ENCODE measurements at regions not wholly inside any gene's neighbourhood (a gene's known extent, or its start where the extent isn't known, plus 50 kb on each side); places are given as distances from the start of the nearest gene placed in this dataset.

DNA sequence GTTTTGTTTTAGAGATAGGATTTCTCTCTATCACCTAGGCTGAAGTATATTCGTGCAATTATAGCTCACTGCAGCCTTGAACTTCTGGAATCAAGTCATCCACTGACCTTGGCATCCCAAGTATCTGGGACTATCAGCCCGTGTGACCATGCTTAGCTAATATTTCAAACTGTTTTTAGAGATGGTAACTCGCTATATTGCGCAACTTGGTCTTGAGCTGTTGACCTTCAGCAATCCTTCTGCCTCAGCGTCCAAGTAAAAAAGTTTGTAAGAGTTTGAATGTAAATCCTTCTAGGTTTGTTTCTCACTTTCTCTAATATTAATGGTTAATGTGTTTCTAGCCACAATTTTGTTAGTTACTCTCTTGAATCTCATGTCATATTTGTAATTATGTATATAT, 1243.5 kb upstream of the CADM2 start:
- Histone ChIP-seq H3K27me3 (ENCODE audit: insufficient read depth, low read length, poor library complexity, severe bottlenecking) (no peaks in the 10 kb centered on the region), H3K4me2 (ENCODE audit: low read depth, low read length, poor library complexity, severe bottlenecking) (no peak overlapping the region), H3K4me3 (ENCODE audit: low read length, poor library complexity, severe bottlenecking) (no peak overlapping the region), H3K9ac (ENCODE audit: low read depth, low read length, poor library complexity, severe bottlenecking) (no peak overlapping the region), H3K4me1 (ENCODE audit: insufficient read depth, low read length, poor library complexity, severe bottlenecking) (no peaks in the 10 kb centered on the region), H3K79me2 (ENCODE audit: insufficient read depth, low read length) (no peaks in the 10 kb centered on the region), H3K9me3 (ENCODE audit: insufficient read depth, low read depth, low read length) (no peaks in the 10 kb centered on the region), H4K20me1 (ENCODE audit: insufficient read depth, low read length, poor library complexity, severe bottlenecking) (no peaks in the 10 kb centered on the region), H2AFZ (ENCODE audit: low read length) (no peak overlapping the region), H3F3A (ENCODE audit: low read depth) (no peaks in the 10 kb centered on the region), H3K36me3 (ENCODE audit: insufficient read depth, low read length) (no peaks in the 10 kb centered on the region), H3K9me2 (replicated peaks; ENCODE audit: low read depth, low read length) (no peaks in the 10 kb centered on the region)
- TF ChIP-seq EZH2phosphoT487 (IDR thresholded peaks at IDR 0.05; ENCODE audit: borderline replicate concordance): no peak
- TF ChIP-seq, protein P1, sequence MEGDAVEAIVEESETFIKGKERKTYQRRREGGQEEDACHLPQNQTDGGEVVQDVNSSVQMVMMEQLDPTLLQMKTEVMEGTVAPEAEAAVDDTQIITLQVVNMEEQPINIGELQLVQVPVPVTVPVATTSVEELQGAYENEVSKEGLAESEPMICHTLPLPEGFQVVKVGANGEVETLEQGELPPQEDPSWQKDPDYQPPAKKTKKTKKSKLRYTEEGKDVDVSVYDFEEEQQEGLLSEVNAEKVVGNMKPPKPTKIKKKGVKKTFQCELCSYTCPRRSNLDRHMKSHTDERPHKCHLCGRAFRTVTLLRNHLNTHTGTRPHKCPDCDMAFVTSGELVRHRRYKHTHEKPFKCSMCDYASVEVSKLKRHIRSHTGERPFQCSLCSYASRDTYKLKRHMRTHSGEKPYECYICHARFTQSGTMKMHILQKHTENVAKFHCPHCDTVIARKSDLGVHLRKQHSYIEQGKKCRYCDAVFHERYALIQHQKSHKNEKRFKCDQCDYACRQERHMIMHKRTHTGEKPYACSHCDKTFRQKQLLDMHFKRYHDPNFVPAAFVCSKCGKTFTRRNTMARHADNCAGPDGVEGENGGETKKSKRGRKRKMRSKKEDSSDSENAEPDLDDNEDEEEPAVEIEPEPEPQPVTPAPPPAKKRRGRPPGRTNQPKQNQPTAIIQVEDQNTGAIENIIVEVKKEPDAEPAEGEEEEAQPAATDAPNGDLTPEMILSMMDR (conservative IDR thresholded peaks at IDR 0.05; ENCODE audit: low read length): no peak

DNA sequence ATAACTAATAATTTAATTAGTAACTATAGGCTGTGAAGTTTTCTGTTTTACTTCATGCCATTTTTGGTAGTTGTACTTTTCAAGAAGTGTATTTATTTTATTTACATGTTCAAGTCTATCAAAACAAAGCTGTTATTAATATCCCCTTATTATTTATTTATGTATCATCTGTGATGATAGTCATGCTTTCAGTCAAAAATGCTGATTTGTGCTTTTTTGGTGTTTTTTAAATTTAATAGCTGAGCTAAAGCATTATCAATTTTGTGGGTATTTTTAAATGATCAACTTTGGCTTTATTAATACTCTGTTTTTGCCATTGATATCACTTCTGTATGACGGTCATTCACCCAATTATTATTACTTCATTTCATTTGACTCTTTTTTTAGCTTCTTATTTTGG, 1229.2 kb upstream of the CADM2 start:
- TF ChIP-seq, protein P1 (conservative IDR thresholded peaks at IDR 0.05; ENCODE audit: low read length): no peak
- no peak for TF ChIP-seq EZH2phosphoT487 (IDR thresholded peaks at IDR 0.05; ENCODE audit: borderline replicate concordance)
- H3F3A ChIP-seq (ENCODE audit: low read depth): no peaks in the 10 kb centered on the region
- no peaks in the 10 kb centered on the region for H3K9me2 ChIP-seq (replicated peaks; ENCODE audit: low read depth, low read length)
- no peaks in the 10 kb centered on the region for H4K20me1 ChIP-seq (ENCODE audit: insufficient read depth, low read length, poor library complexity, severe bottlenecking)
- H3K4me2 ChIP-seq (ENCODE audit: low read depth, low read length, poor library complexity, severe bottlenecking): no peak overlapping the region
- no peak overlapping the region for H3K9ac ChIP-seq (ENCODE audit: low read depth, low read length, poor library complexity, severe bottlenecking)
- no peak overlapping the region for H3K4me3 ChIP-seq (ENCODE audit: low read length, poor library complexity, severe bottlenecking)
- H3K27me3 ChIP-seq (ENCODE audit: insufficient read depth, low read length, poor library complexity, severe bottlenecking): no peaks in the 10 kb centered on the region
- H3K4me1 ChIP-seq (ENCODE audit: insufficient read depth, low read length, poor library complexity, severe bottlenecking): no peaks in the 10 kb centered on the region
- no peaks in the 10 kb centered on the region for H3K9me3 ChIP-seq (ENCODE audit: insufficient read depth, low read depth, low read length)
- no peak overlapping the region for H2AFZ ChIP-seq (ENCODE audit: low read length)
- no peaks in the 10 kb centered on the region for H3K79me2 ChIP-seq (ENCODE audit: insufficient read depth, low read length)
- H3K36me3 ChIP-seq (ENCODE audit: insufficient read depth, low read length): no peaks in the 10 kb centered on the region

DNA sequence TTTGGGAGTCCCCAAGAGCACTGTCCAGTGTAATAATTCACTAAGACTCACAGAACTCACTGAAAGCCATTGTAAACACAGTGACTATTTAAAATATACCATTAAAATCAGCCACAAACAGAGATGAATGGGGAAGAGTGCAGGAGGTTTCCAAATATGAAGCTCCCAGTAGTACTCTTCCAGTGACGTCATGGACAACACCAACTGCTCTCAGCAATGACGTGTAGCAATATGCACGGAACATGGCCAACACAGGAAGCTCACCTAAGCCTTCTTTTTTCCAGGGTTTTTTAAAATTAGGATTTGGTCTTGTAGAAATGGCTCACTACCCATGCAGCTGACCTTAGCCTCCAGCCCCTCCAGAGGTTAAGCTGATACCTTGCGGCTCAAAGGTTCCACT, 1224.1 kb upstream of the CADM2 start:
- no peaks in the 10 kb centered on the region for H3F3A ChIP-seq (ENCODE audit: low read depth)
- H3K27me3 ChIP-seq (ENCODE audit: insufficient read depth, low read length, poor library complexity, severe bottlenecking): no peaks in the 10 kb centered on the region
- no peak overlapping the region for H3K9ac ChIP-seq (ENCODE audit: low read depth, low read length, poor library complexity, severe bottlenecking)
- no peak overlapping the region for H2AFZ ChIP-seq (ENCODE audit: low read length)
- no peak overlapping the region for H3K4me2 ChIP-seq (ENCODE audit: low read depth, low read length, poor library complexity, severe bottlenecking)
- no peaks in the 10 kb centered on the region for H3K79me2 ChIP-seq (ENCODE audit: insufficient read depth, low read length)
- H3K9me3 ChIP-seq (ENCODE audit: insufficient read depth, low read depth, low read length): no peaks in the 10 kb centered on the region
- TF ChIP-seq, protein P1 (conservative IDR thresholded peaks at IDR 0.05; ENCODE audit: low read length): no peak
- no peak for TF ChIP-seq EZH2phosphoT487 (IDR thresholded peaks at IDR 0.05; ENCODE audit: borderline replicate concordance)
- no peak overlapping the region for H3K4me3 ChIP-seq (ENCODE audit: low read length, poor library complexity, severe bottlenecking)
- no peaks in the 10 kb centered on the region for H4K20me1 ChIP-seq (ENCODE audit: insufficient read depth, low read length, poor library complexity, severe bottlenecking)
- no peaks in the 10 kb centered on the region for H3K4me1 ChIP-seq (ENCODE audit: insufficient read depth, low read length, poor library complexity, severe bottlenecking)
- no peaks in the 10 kb centered on the region for H3K9me2 ChIP-seq (replicated peaks; ENCODE audit: low read depth, low read length)
- no peaks in the 10 kb centered on the region for H3K36me3 ChIP-seq (ENCODE audit: insufficient read depth, low read length)
